Spleen (tissue), 11 donors: ENCODE measurements at regions not wholly inside any gene's neighbourhood (a gene's known extent, or its start where the extent isn't known, plus 50 kb on each side); places are given as distances from the start of the nearest gene placed in this dataset.

Experiments used
- DNase-seq: peaks from one replicate; pipeline ENCODE4 v3.0.0-alpha.2; 2020
- H3K27ac ChIP-seq, 8 donors: fragments of 200-600 bp; sonication (generic) in 7 of 8; 1 replicate in 4 of 8; 2 replicates in 4 of 8; pipeline versions ENCODE4 v1.5.0 to v1.8.0; 2016 to 2021; ENCODE audit warnings: inconsistent platforms in 4 of 8, mild to moderate bottlenecking in 4 of 8, moderate library complexity in 1 of 8
- H3K27me3 ChIP-seq, 7 donors: fragments of 200-600 bp; sonication (generic) in 6 of 7; replicated peaks in 1 of 7; 1 replicate in 4 of 7; 2 replicates in 3 of 7; pipeline versions ENCODE4 v1.5.0 to v1.8.0; 2016 to 2021; ENCODE audit warnings: inconsistent platforms in 3 of 7, mild to moderate bottlenecking in 1 of 7
- H3K36me3 ChIP-seq, 6 donors: fragments of 200-600 bp; sonication (generic) in 5 of 6; 1 replicate in 4 of 6; 2 replicates in 2 of 6; pipeline versions ENCODE4 v1.5.0 to v1.8.0; 2016 to 2021; ENCODE audit warnings: inconsistent platforms in 2 of 6
- H3K4me1 ChIP-seq, 6 donors: fragments of 200-600 bp; sonication (generic) in 5 of 6; 1 replicate in 3 of 6; 2 replicates in 3 of 6; pipeline versions ENCODE4 v1.5.0 to v1.8.0; 2016 to 2021; ENCODE audit warnings: inconsistent platforms in 3 of 6
- H3K4me3 ChIP-seq, 8 donors: fragments of 200-600 bp; sonication (generic) in 7 of 8; 1 replicate in 4 of 8; 2 replicates in 4 of 8; pipeline versions ENCODE4 v1.5.0 to v1.8.0; 2016 to 2021; ENCODE audit warnings: inconsistent platforms in 4 of 8, mild to moderate bottlenecking in 4 of 8, moderate library complexity in 2 of 8
- H3K9me3 ChIP-seq, 8 donors: fragments of 200-600 bp; sonication (generic) in 7 of 8; 1 replicate in 4 of 8; 2 replicates in 4 of 8; pipeline versions ENCODE4 v1.5.0 to v1.8.0; 2016 to 2021; ENCODE audit warnings: inconsistent platforms in 4 of 8
- CTCF ChIP-seq, 11 experiments: fragments of 200-600 bp in 7 of 11; fragments of 450-650 bp in 4 of 11; sonication (generic) in 4 of 11; IDR thresholded peaks in 8 of 11; conservative IDR thresholded peaks in 3 of 11; 1 replicate in 7 of 11; 2 replicates in 4 of 11; pipeline versions ENCODE4 v1.4.0 to v1.8.0; 2016 to 2021; ENCODE audit warnings: antibody characterized with exemption in 11 of 11, inconsistent platforms in 4 of 11, mild to moderate bottlenecking in 1 of 11
- POLR2A ChIP-seq, 3 donors: fragments of 450-650 bp; IDR thresholded peaks; one replicate each; pipeline ENCODE4 v1.5.1; 2017; ENCODE audit warnings: antibody characterized with exemption in 3 of 3, mild to moderate bottlenecking in 1 of 3
- POLR2AphosphoS5 ChIP-seq, 3 donors: sonication (generic); formaldehyde crosslinking; IDR thresholded peaks; one replicate each; pipeline ENCODE4 v1.5.1; 2017; ENCODE audit warnings: antibody characterized with exemption in 3 of 3
- WGBS, 5 donors: extraction: QIAGEN DNeasy Blood & Tissue Kit in 3 of 5; methylation state at CpG; one replicate each; pipeline versions ENCODE4 v1.1.5 to v1.1.7; 2013 to 2018; 5-methylcytosine and 5-hydroxymethylcytosine counted together
- intact Hi-C: fragments of 100-400 bp; cut with DNase I; formaldehyde crosslinking; loops from one replicate; pipeline ENCODE4 v1.15.0; 2023; ENCODE audit warnings: low total_unique reads
- donor health status: healthy with polysubstance abuse.
- donor health status: DM: no; HTN: no; CAD: no; lungs with moderate emphysema.
- donor health status: DM: no; HTN: no; CAD: no.
- donor health status: Bipolar disorder and iron deficiency.
- donor health status: healthy.
- donor health status: DM: no; HTN: no; CAD: no.
- donor health status: DM: yes; HTN: yes; CAD: no.

- WGBS, 5 donors: 83 to 92% (median 91%) methylated on average over 4 of the region's 4 CpGs
- Histone ChIP-seq H3K27me3 (no peaks in the 10 kb centered on the region), H3K27ac (no peak overlapping the region), H3K9me3 (peaks cover 0 to 4% (median 0%) of the 10 kb centered on the region in 8 donors), H3K4me3 (no peak overlapping the region), H3K36me3 (no peaks in the 10 kb centered on the region), H3K4me1 (no peaks in the 10 kb centered on the region)
- intact Hi-C loops: no loop called here
- no peak for DNase-seq
- TF ChIP-seq CTCF (IDR thresholded peaks at IDR 0.05 in 8 of 11, conservative IDR thresholded peaks at IDR 0.05 in 3 of 11) (no peak), POLR2AphosphoS5 (IDR thresholded peaks at IDR 0.05) (no peak), POLR2A (IDR thresholded peaks at IDR 0.05) (no peak)
These were observed 116.8 kb downstream of the RGS2 start for GRCh38 chr1:192925609-192926008.

- intact Hi-C loops: no loop called here
- H3K27me3 ChIP-seq: no peaks in the 10 kb centered on the region
- WGBS, 5 donors: 81 to 91% (median 88%) methylated on average over 5 of the region's 5 CpGs
- no peaks in the 10 kb centered on the region for H3K4me1 ChIP-seq
- peaks cover 0 to 4% (median 0%) of the 10 kb centered on the region in 8 donors for H3K9me3 ChIP-seq
- no peak overlapping the region for H3K27ac ChIP-seq
- TF ChIP-seq POLR2A (IDR thresholded peaks at IDR 0.05) (no peak), CTCF (IDR thresholded peaks at IDR 0.05 in 8 of 11, conservative IDR thresholded peaks at IDR 0.05 in 3 of 11) (no peak), POLR2AphosphoS5 (IDR thresholded peaks at IDR 0.05) (no peak)
- no peaks in the 10 kb centered on the region for H3K36me3 ChIP-seq
- H3K4me3 ChIP-seq: no peak overlapping the region
- no peak for DNase-seq
These were observed 117.9 kb downstream of the RGS2 start for GRCh38 chr1:192926736-192927135.

- intact Hi-C loops: no loop called here
- H3K9me3 ChIP-seq: peaks cover 0 to 4% (median 0%) of the 10 kb centered on the region in 8 donors
- WGBS, 5 donors: 90 to 98% (median 93%) methylated on average over 1 of the region's 1 CpG
- H3K36me3 ChIP-seq: no peaks in the 10 kb centered on the region
- H3K4me3 ChIP-seq: no peak overlapping the region
- no peaks in the 10 kb centered on the region for H3K27me3 ChIP-seq
- no peak for TF ChIP-seq POLR2A (IDR thresholded peaks at IDR 0.05)
- TF ChIP-seq CTCF (IDR thresholded peaks at IDR 0.05 in 8 of 11, conservative IDR thresholded peaks at IDR 0.05 in 3 of 11): no peak
- TF ChIP-seq POLR2AphosphoS5 (IDR thresholded peaks at IDR 0.05): no peak
- DNase-seq: no peak
- no peak overlapping the region for H3K27ac ChIP-seq
- no peaks in the 10 kb centered on the region for H3K4me1 ChIP-seq
These were observed 118.7 kb downstream of the RGS2 start for GRCh38 chr1:192927496-192927895.

GRCh38 chr1:192929597-192929996, 120.8 kb downstream of the RGS2 start:
- Histone ChIP-seq H3K9me3 (peaks cover 0 to 4% (median 0%) of the 10 kb centered on the region in 8 donors), H3K4me3 (no peak overlapping the region), H3K4me1 (no peaks in the 10 kb centered on the region), H3K36me3 (no peaks in the 10 kb centered on the region), H3K27me3 (no peaks in the 10 kb centered on the region), H3K27ac (no peak overlapping the region)
- 64 to 78% (median 69%) methylated on average over 3 of the region's 3 CpGs for whole genome bisulfite sequencing, 5 donors
- DNase-seq: no peak
- intact Hi-C loops: no loop called here
- TF ChIP-seq POLR2A (IDR thresholded peaks at IDR 0.05): no peak
- TF ChIP-seq POLR2AphosphoS5 (IDR thresholded peaks at IDR 0.05): no peak
- no peak for TF ChIP-seq CTCF (IDR thresholded peaks at IDR 0.05 in 8 of 11, conservative IDR thresholded peaks at IDR 0.05 in 3 of 11)
